Liver (tissue), 7 donors: ENCODE measurements at regions not wholly inside any gene's neighbourhood (a gene's known extent, or its start where the extent isn't known, plus 50 kb on each side); places are given as distances from the start of the nearest gene placed in this dataset.

ENCODE experiments used
- DNase-seq: peaks from one replicate; pipeline ENCODE4 v3.0.0-alpha.2; 2017; ENCODE audit warnings: low spot score
- H3K27ac ChIP-seq, 2 donors: one replicate each; pipeline ENCODE4 v1.7.0; 2013; ENCODE audit warnings: inconsistent platforms in 2 of 2, low read length in 2 of 2, control low read depth in 1 of 2, low read depth in 1 of 2, mild to moderate bottlenecking in 1 of 2
- H3K27me3 ChIP-seq, 4 donors: one replicate each; pipeline versions ENCODE4 v1.6.1 to v1.7.0; 2013; ENCODE audit warnings: low read length in 3 of 4, inconsistent platforms in 1 of 4, mild to moderate bottlenecking in 1 of 4, moderate library complexity in 1 of 4; ENCODE audit not compliant: control insufficient read depth in 4 of 4, insufficient read depth in 4 of 4
- H3K36me3 ChIP-seq, 4 donors: one replicate each; pipeline versions ENCODE4 v1.6.1 to v1.7.0; 2013; ENCODE audit warnings: low read length in 3 of 4, mild to moderate bottlenecking in 3 of 4, low read depth in 1 of 4, moderate library complexity in 1 of 4; ENCODE audit not compliant: control insufficient read depth in 4 of 4, insufficient read depth in 3 of 4
- H3K4me1 ChIP-seq, 4 donors: one replicate each; pipeline versions ENCODE4 v1.6.1 to v1.7.0; 2013; ENCODE audit warnings: low read length in 3 of 4, mild to moderate bottlenecking in 3 of 4, moderate library complexity in 1 of 4; ENCODE audit not compliant: control insufficient read depth in 4 of 4, insufficient read depth in 4 of 4
- H3K4me3 ChIP-seq, 3 donors: one replicate each; pipeline versions ENCODE4 v1.6.1 to v1.7.0; 2013; ENCODE audit warnings: low read length in 3 of 3, control low read depth in 1 of 3, low read depth in 1 of 3, mild to moderate bottlenecking in 1 of 3
- H3K9ac ChIP-seq, 2 donors: one replicate each; pipeline ENCODE4 v1.7.0; 2013; ENCODE audit warnings: low read length in 2 of 2, mild to moderate bottlenecking in 2 of 2, moderate library complexity in 2 of 2, control low read depth in 1 of 2, low read depth in 1 of 2
- H3K9me3 ChIP-seq, 4 donors: one replicate each; pipeline versions ENCODE4 v1.6.1 to v1.7.0; 2013; ENCODE audit warnings: low read length in 3 of 4; ENCODE audit not compliant: control insufficient read depth in 4 of 4
- EGR1 ChIP-seq, 2 donors: IDR thresholded peaks; 2 replicates each; pipeline ENCODE4 v1.6.1; 2016 to 2018; ENCODE audit warnings: antibody characterized with exemption in 2 of 2, low read depth in 2 of 2
- FOXA1 ChIP-seq: IDR thresholded peaks from 2 replicates; pipeline ENCODE4 v1.6.1; 2016; ENCODE audit warnings: antibody characterized with exemption
- FOXA2 ChIP-seq: IDR thresholded peaks from 2 replicates; pipeline ENCODE4 v1.6.1; 2016; ENCODE audit warnings: antibody characterized with exemption
- GABPA ChIP-seq, 2 donors: IDR thresholded peaks in 1 of 2; conservative IDR thresholded peaks in 1 of 2; 2 replicates each; pipeline ENCODE4 v1.6.1; 2016; ENCODE audit warnings: antibody characterized with exemption in 2 of 2, mild to moderate bottlenecking in 1 of 2, moderate library complexity in 1 of 2
- HNF4A ChIP-seq, 2 donors: conservative IDR thresholded peaks; 2 replicates each; pipeline ENCODE4 v1.6.1; 2016; ENCODE audit warnings: antibody characterized with exemption in 2 of 2, mild to moderate bottlenecking in 2 of 2
- HNF4G ChIP-seq: IDR thresholded peaks from 2 replicates; pipeline ENCODE4 v1.6.1; 2016; ENCODE audit warnings: antibody characterized with exemption
- JUND ChIP-seq, 2 donors: IDR thresholded peaks; 2 replicates each; pipeline ENCODE4 v1.6.1; 2016; ENCODE audit warnings: antibody characterized with exemption in 2 of 2
- NR2F2 ChIP-seq: IDR thresholded peaks from 2 replicates; pipeline ENCODE4 v1.6.1; 2016; ENCODE audit warnings: antibody characterized with exemption
- RAD21 ChIP-seq, 2 donors: IDR thresholded peaks; 2 replicates each; pipeline ENCODE4 v1.6.1; 2016; ENCODE audit warnings: antibody characterized with exemption in 2 of 2, mild to moderate bottlenecking in 2 of 2
- RXRA ChIP-seq, 2 donors: IDR thresholded peaks; 2 replicates each; pipeline ENCODE4 v1.6.1; 2017 to 2018; ENCODE audit warnings: antibody characterized with exemption in 2 of 2, mild to moderate bottlenecking in 1 of 2
- SP1 ChIP-seq: IDR thresholded peaks from 2 replicates; pipeline ENCODE4 v1.6.1; 2018; ENCODE audit warnings: antibody characterized with exemption, mild to moderate bottlenecking
- TAF1 ChIP-seq: conservative IDR thresholded peaks from 2 replicates; pipeline ENCODE4 v1.6.1; 2016; ENCODE audit warnings: antibody characterized with exemption, mild to moderate bottlenecking
- YY1 ChIP-seq: IDR thresholded peaks from 2 replicates; pipeline ENCODE4 v1.6.1; 2016; ENCODE audit warnings: antibody characterized with exemption, mild to moderate bottlenecking
- WGBS: extraction: QIAGEN DNeasy Blood & Tissue Kit; methylation state at CpG from one replicate; pipeline ENCODE4 v1.1.7; 2013; 5-methylcytosine and 5-hydroxymethylcytosine counted together
- TF ChIP-seq, protein P1 (sequence below): IDR thresholded peaks from 2 replicates; pipeline ENCODE4 v1.6.1; 2016; ENCODE audit warnings: antibody characterized with exemption, mild to moderate bottlenecking
- TF ChIP-seq, protein P2 (sequence below): IDR thresholded peaks from 2 replicates; pipeline ENCODE4 v1.6.1; 2016; ENCODE audit warnings: antibody characterized with exemption
- TF ChIP-seq, protein P3 (sequence below): IDR thresholded peaks from 2 replicates; pipeline ENCODE4 v1.6.1; 2016; ENCODE audit warnings: antibody characterized with exemption
- donor health status: healthy.
- donor health status: healthy.
- donor health status: healthy.
- donor health status: healthy.

GRCh38 chr5:57055731-57056130 lies 103.8 kb upstream of the MIER3 start (continued):
- TF ChIP-seq, protein P1, sequence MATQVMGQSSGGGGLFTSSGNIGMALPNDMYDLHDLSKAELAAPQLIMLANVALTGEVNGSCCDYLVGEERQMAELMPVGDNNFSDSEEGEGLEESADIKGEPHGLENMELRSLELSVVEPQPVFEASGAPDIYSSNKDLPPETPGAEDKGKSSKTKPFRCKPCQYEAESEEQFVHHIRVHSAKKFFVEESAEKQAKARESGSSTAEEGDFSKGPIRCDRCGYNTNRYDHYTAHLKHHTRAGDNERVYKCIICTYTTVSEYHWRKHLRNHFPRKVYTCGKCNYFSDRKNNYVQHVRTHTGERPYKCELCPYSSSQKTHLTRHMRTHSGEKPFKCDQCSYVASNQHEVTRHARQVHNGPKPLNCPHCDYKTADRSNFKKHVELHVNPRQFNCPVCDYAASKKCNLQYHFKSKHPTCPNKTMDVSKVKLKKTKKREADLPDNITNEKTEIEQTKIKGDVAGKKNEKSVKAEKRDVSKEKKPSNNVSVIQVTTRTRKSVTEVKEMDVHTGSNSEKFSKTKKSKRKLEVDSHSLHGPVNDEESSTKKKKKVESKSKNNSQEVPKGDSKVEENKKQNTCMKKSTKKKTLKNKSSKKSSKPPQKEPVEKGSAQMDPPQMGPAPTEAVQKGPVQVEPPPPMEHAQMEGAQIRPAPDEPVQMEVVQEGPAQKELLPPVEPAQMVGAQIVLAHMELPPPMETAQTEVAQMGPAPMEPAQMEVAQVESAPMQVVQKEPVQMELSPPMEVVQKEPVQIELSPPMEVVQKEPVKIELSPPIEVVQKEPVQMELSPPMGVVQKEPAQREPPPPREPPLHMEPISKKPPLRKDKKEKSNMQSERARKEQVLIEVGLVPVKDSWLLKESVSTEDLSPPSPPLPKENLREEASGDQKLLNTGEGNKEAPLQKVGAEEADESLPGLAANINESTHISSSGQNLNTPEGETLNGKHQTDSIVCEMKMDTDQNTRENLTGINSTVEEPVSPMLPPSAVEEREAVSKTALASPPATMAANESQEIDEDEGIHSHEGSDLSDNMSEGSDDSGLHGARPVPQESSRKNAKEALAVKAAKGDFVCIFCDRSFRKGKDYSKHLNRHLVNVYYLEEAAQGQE = no peak
- TF ChIP-seq FOXA1 = no peak
- TF ChIP-seq YY1 = no peak
- TF ChIP-seq, protein P2, sequence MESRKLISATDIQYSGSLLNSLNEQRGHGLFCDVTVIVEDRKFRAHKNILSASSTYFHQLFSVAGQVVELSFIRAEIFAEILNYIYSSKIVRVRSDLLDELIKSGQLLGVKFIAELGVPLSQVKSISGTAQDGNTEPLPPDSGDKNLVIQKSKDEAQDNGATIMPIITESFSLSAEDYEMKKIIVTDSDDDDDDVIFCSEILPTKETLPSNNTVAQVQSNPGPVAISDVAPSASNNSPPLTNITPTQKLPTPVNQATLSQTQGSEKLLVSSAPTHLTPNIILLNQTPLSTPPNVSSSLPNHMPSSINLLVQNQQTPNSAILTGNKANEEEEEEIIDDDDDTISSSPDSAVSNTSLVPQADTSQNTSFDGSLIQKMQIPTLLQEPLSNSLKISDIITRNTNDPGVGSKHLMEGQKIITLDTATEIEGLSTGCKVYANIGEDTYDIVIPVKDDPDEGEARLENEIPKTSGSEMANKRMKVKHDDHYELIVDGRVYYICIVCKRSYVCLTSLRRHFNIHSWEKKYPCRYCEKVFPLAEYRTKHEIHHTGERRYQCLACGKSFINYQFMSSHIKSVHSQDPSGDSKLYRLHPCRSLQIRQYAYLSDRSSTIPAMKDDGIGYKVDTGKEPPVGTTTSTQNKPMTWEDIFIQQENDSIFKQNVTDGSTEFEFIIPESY = no peak
- no peak for TF ChIP-seq EGR1 (IDR thresholded peaks at IDR 0.05; ENCODE audit: low read depth in 2 of 2)
- TF ChIP-seq RAD21 (IDR thresholded peaks at IDR 0.05) = no peak

DNA sequence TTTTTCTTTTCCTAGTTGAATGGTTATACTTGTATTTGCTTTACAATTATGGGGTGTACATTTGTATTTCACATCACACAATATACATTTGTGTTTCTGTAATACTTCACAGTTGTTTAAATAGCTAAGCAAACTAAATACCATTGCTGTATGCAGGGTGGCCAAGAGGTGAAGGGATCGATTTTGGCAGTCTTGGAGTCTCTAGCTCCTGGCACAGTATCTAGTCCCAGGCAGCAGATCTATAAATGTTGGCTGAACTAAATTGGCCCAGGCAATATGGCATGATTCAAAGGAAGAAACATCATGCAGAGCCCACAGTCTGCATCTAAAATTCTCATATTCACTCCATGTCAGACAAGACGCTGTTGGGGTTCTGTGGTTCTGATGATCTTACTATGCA lies 110.1 kb upstream of the GPBP1 start:
- no peaks in the 10 kb centered on the region for H3K9me3 ChIP-seq
- H3K27ac ChIP-seq = no peak overlapping the region
- no peaks in the 10 kb centered on the region for H3K4me1 ChIP-seq
- WGBS = 77% methylated on average over 2 of the region's 2 CpGs
- no peaks in the 10 kb centered on the region for H3K27me3 ChIP-seq
- no peak for DNase-seq
- no peak overlapping the region for H3K9ac ChIP-seq
- H3K36me3 ChIP-seq = no peaks in the 10 kb centered on the region
- TF ChIP-seq RXRA (IDR thresholded peaks at IDR 0.05) (no peak), HNF4G (no peak), HNF4A (conservative IDR thresholded peaks at IDR 0.05) (no peak), NR2F2 (no peak), GABPA (IDR thresholded peaks at IDR 0.05 in 1 of 2, conservative IDR thresholded peaks at IDR 0.05 in 1 of 2) (no peak), FOXA2 (no peak), JUND (IDR thresholded peaks at IDR 0.05) (no peak), SP1 (no peak), FOXA1 (no peak), YY1 (no peak), EGR1 (IDR thresholded peaks at IDR 0.05; ENCODE audit: low read depth in 2 of 2) (no peak), TAF1 (no peak)
- TF ChIP-seq, protein P3, sequence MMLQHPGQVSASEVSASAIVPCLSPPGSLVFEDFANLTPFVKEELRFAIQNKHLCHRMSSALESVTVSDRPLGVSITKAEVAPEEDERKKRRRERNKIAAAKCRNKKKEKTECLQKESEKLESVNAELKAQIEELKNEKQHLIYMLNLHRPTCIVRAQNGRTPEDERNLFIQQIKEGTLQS = no peak
- TF ChIP-seq, protein P2 = no peak
- TF ChIP-seq, protein P1 = no peak
- H3K4me3 ChIP-seq = no peak overlapping the region
